IMR-90 (cell line): ENCODE measurements at regions not wholly inside any gene's neighbourhood (a gene's known extent, or its start where the extent isn't known, plus 50 kb on each side); places are given as distances from the start of the nearest gene placed in this dataset.

Source experiments
- ATAC-seq: fragments of 200-7000 bp; cut with Tn5 transposase; 2 replicates; pipeline ENCODE4 v1.9.1; 2020; ENCODE audit warnings: low read depth, mild to moderate bottlenecking, moderate library complexity
- BruUV-seq: library from RNA; stranded (reverse); fragments of 400-500 nt; replicated peaks from 2 replicates; lab custom pipeline; 2021; lab: Mats Ljungman, UMichigan
- CTCF ChIA-PET: fragments of 300-600 bp; formaldehyde crosslinking; extraction: SDS; loops from one replicate; lab custom pipeline; 2021; ENCODE audit warnings: antibody characterized with exemption; lab: Yijun Ruan, JAX
- POLR2A ChIA-PET: fragments of 300-600 bp; sonication (Branson Sonifier 250); formaldehyde crosslinking; loops from one replicate; lab custom pipeline; 2022; ENCODE audit warnings: antibody characterized with exemption; ENCODE audit not compliant: unreplicated experiment; lab: Charles Lee
- DNase-seq: peaks from one replicate; pipeline ENCODE4 v3.0.0; 2013
- H2AFZ ChIP-seq: replicated peaks from 2 replicates; pipeline ENCODE3; 2013; ENCODE audit warnings: low read length, mild to moderate bottlenecking; ENCODE audit not compliant: poor library complexity
- H2AK5ac ChIP-seq: 2 replicates; pipeline ENCODE4 v1.6.1; 2013; ENCODE audit warnings: low read depth, low read length, inconsistent platforms
- H2AK9ac ChIP-seq: replicated peaks from 2 replicates; pipeline ENCODE3; 2013; ENCODE audit warnings: mild to moderate bottlenecking, low read depth, low read length, moderate library complexity; ENCODE audit not compliant: poor library complexity
- H2BK120ac ChIP-seq: 2 replicates; pipeline ENCODE4 v1.6.1; 2013; ENCODE audit warnings: low read depth, low read length, inconsistent platforms
- H2BK15ac ChIP-seq: 3 replicates; pipeline ENCODE4 v1.6.1; 2013; ENCODE audit warnings: low read depth, low read length, inconsistent platforms
- H2BK20ac ChIP-seq: 2 replicates; pipeline ENCODE4 v1.6.1; 2013; ENCODE audit warnings: low read depth, mild to moderate bottlenecking, inconsistent platforms, low read length, moderate library complexity
- H2BK5ac ChIP-seq: 2 replicates; pipeline ENCODE4 v1.6.1; 2013; ENCODE audit warnings: mild to moderate bottlenecking, low read depth, low read length, inconsistent platforms; ENCODE audit not compliant: poor library complexity, severe bottlenecking
- H3K14ac ChIP-seq: replicated peaks from 2 replicates; pipeline ENCODE4 v1.6.1; 2013; ENCODE audit warnings: low read depth, low read length, inconsistent platforms
- H3K18ac ChIP-seq: 2 replicates; pipeline ENCODE4 v1.6.1; 2013; ENCODE audit warnings: low read depth, low read length, control low read depth
- H3K23ac ChIP-seq: 2 replicates; pipeline ENCODE4 v1.6.1; 2013; ENCODE audit warnings: low read depth, low read length, inconsistent platforms
- H3K27ac ChIP-seq: 2 replicates; pipeline ENCODE4 v1.5.1; 2013; ENCODE audit warnings: mild to moderate bottlenecking, control low read depth, low read length; ENCODE audit not compliant: insufficient read depth
- H3K27me3 ChIP-seq: 2 replicates; pipeline ENCODE4 v1.6.1; 2013; ENCODE audit warnings: low read length; ENCODE audit not compliant: control insufficient read depth, insufficient read depth
- H3K36me3 ChIP-seq: 2 replicates; pipeline ENCODE4 v1.6.1; 2013; ENCODE audit warnings: low read length, mixed read lengths; ENCODE audit not compliant: control insufficient read depth, insufficient read depth
- H3K4ac ChIP-seq: 2 replicates; pipeline ENCODE4 v1.6.1; 2013; ENCODE audit warnings: low read depth, low read length, inconsistent platforms
- H3K4me1 ChIP-seq: 2 replicates; pipeline ENCODE4 v1.6.1; 2013; ENCODE audit warnings: low read length, mixed read lengths; ENCODE audit not compliant: control insufficient read depth, insufficient read depth
- H3K4me2 ChIP-seq: 2 replicates; pipeline ENCODE4 v1.6.1; 2013; ENCODE audit warnings: low read depth, mild to moderate bottlenecking, control low read depth, low read length, moderate library complexity
- H3K4me3 ChIP-seq: 2 replicates; pipeline ENCODE4 v1.5.1; 2013; ENCODE audit warnings: low read depth, mild to moderate bottlenecking, control low read depth, low read length, moderate library complexity; ENCODE audit not compliant: insufficient read depth
- H3K56ac ChIP-seq: 2 replicates; pipeline ENCODE4 v1.6.1; 2013; ENCODE audit warnings: low read length, inconsistent platforms; ENCODE audit not compliant: insufficient read depth; ENCODE audit errors: extremely low read depth
- H3K79me1 ChIP-seq, 2 experiments: 2 replicates each; pipeline ENCODE4 v1.6.1; 2013; ENCODE audit warnings: low read length in 2 of 2, inconsistent platforms in 1 of 2, low read depth in 1 of 2
- H3K9ac ChIP-seq: 2 replicates; pipeline ENCODE4 v1.6.1; 2013; ENCODE audit warnings: low read depth, low read length, control low read depth
- H3K9me1 ChIP-seq: 2 replicates; pipeline ENCODE4 v1.6.1; 2013; ENCODE audit warnings: low read length, inconsistent platforms; ENCODE audit not compliant: insufficient read depth
- H3K9me3 ChIP-seq: 2 replicates; pipeline ENCODE4 v1.6.1; 2013; ENCODE audit warnings: low read length; ENCODE audit not compliant: control insufficient read depth, insufficient read depth
- H4K20me1 ChIP-seq: 2 replicates; pipeline ENCODE4 v1.6.1; 2013; ENCODE audit warnings: low read length, inconsistent platforms; ENCODE audit not compliant: insufficient read depth
- H4K5ac ChIP-seq: 2 replicates; pipeline ENCODE4 v1.6.1; 2013; ENCODE audit warnings: mild to moderate bottlenecking, low read depth, low read length, control low read depth
- H4K8ac ChIP-seq, 2 experiments: 2 replicates each; pipeline ENCODE4 v1.6.1; 2013; ENCODE audit warnings: low read depth in 2 of 2, low read length in 2 of 2, control low read depth in 1 of 2, inconsistent platforms in 1 of 2
- H4K91ac ChIP-seq: 2 replicates; pipeline ENCODE4 v1.6.1; 2013; ENCODE audit warnings: low read depth, low read length, inconsistent platforms; ENCODE audit not compliant: insufficient read depth
- BHLHE40 ChIP-seq: fragments of 150-350 bp; IDR thresholded peaks from 2 replicates; pipeline ENCODE4 v1.6.1; 2016; ENCODE audit warnings: mild to moderate bottlenecking, low read depth, low read length
- CEBPB ChIP-seq: IDR thresholded peaks from 2 replicates; pipeline ENCODE4 v1.6.1; 2012; ENCODE audit warnings: low read depth, low read length, improper control_type of control experiment
- CHD1 ChIP-seq: IDR thresholded peaks from 2 replicates; pipeline ENCODE4 v1.6.1; 2012; ENCODE audit warnings: low read depth, low read length, improper control_type of control experiment
- ELK1 ChIP-seq: fragments of 150-350 bp; IDR thresholded peaks from 2 replicates; pipeline ENCODE4 v1.6.1; 2016; ENCODE audit warnings: low read depth, mild to moderate bottlenecking, low read length, moderate library complexity, borderline replicate concordance
- MAZ ChIP-seq: IDR thresholded peaks from 2 replicates; pipeline ENCODE4 v1.6.1; 2012; ENCODE audit warnings: low read depth, mild to moderate bottlenecking, low read length, improper control_type of control experiment, moderate library complexity, borderline replicate concordance
- MXI1 ChIP-seq: IDR thresholded peaks from 2 replicates; pipeline ENCODE4 v1.6.1; 2012; ENCODE audit warnings: low read depth, mild to moderate bottlenecking, low read length, moderate library complexity, borderline replicate concordance
- NFE2L2 ChIP-seq: fragments of 150-350 bp; IDR thresholded peaks from 2 replicates; pipeline ENCODE4 v1.6.1; 2016; ENCODE audit warnings: low read depth, mild to moderate bottlenecking, low read length
- POLR2A ChIP-seq: IDR thresholded peaks from 2 replicates; pipeline ENCODE4 v1.6.1; 2012; ENCODE audit warnings: mild to moderate bottlenecking, low read depth, low read length
- RAD21 ChIP-seq: IDR thresholded peaks from 2 replicates; pipeline ENCODE4 v1.6.1; 2012; ENCODE audit warnings: low read length, improper control_type of control experiment
- RCOR1 ChIP-seq: IDR thresholded peaks from 2 replicates; pipeline ENCODE4 v1.6.1; 2012; ENCODE audit warnings: mild to moderate bottlenecking, low read length, improper control_type of control experiment; ENCODE audit not compliant: insufficient replicate concordance
- RFX5 ChIP-seq: IDR thresholded peaks from 2 replicates; pipeline ENCODE4 v1.8.0; 2012; ENCODE audit warnings: low read depth, mild to moderate bottlenecking, low read length, moderate library complexity
- SMC3 ChIP-seq: fragments of 150-350 bp; IDR thresholded peaks from 2 replicates; pipeline ENCODE4 v1.6.1; 2016; ENCODE audit warnings: low read depth, mild to moderate bottlenecking, antibody characterized with exemption, low read length, moderate library complexity
- USF2 ChIP-seq: fragments of 150-350 bp; IDR thresholded peaks from 2 replicates; pipeline ENCODE4 v1.6.1; 2017; ENCODE audit warnings: mild to moderate bottlenecking, antibody characterized with exemption, low read length, low read depth
- WGBS, 2 experiments: methylation state at CpG; one replicate each; pipeline versions ENCODE4 v1.1.5 to v1.1.7; 2013; ENCODE audit warnings: missing lambda C conversion rate in 2 of 2; ENCODE audit not compliant: insufficient read length in 1 of 2; ENCODE audit errors: extremely low coverage in 2 of 2; 5-methylcytosine and 5-hydroxymethylcytosine counted together
- dilution Hi-C: fragments of 300-500 bp; cut with HindIII; formaldehyde crosslinking; loops from one replicate; pipeline ENCODE4 v1.14.3; 2018; ENCODE audit warnings: low sequenced_read_pairs; ENCODE audit not compliant: unreplicated experiment
- in situ Hi-C: fragments of 300-500 bp; cut with MboI; formaldehyde crosslinking; loops from 3 replicates; pipeline ENCODE4 v1.14.3; 2019; ENCODE audit warnings: low sequenced_read_pairs, inconsistent platforms, mixed read lengths
- intact Hi-C: fragments of 100-400 bp; cut with micrococcal nuclease; formaldehyde crosslinking; loops from 2 replicates; pipeline ENCODE4 v1.10.0; 2022

- Histone ChIP-seq H3K14ac (no peak overlapping the region), H3K9me1 (no peaks in the 10 kb centered on the region), H2BK15ac (no peak overlapping the region), H3K4me2 (no peak overlapping the region), H3K36me3 (no peaks in the 10 kb centered on the region), H2BK20ac (no peak overlapping the region), H2BK5ac (no peak overlapping the region), H3K56ac (no peak overlapping the region), H4K20me1 (no peaks in the 10 kb centered on the region), H4K5ac (no peak overlapping the region), H2AK5ac (no peak overlapping the region), H2AK9ac (no peak overlapping the region), H3K27ac (no peak overlapping the region), H3K18ac (no peak overlapping the region), H2BK120ac (no peak overlapping the region), H4K8ac (no peak overlapping the region), H3K79me1 (no peaks in the 10 kb centered on the region), H3K4me3 (no peak overlapping the region), H3K9me3 (no peaks in the 10 kb centered on the region), H3K23ac (no peak overlapping the region), H3K4me1 (no peaks in the 10 kb centered on the region), H3K4ac (no peak overlapping the region), H3K27me3 (no peaks in the 10 kb centered on the region), H2AFZ (no peak overlapping the region), H3K9ac (no peak overlapping the region), H4K91ac (no peak overlapping the region)
- CTCF ChIA-PET = no interaction called here
- in situ Hi-C loops (no loop called here), dilution Hi-C loops (no loop called here), intact Hi-C loops (no loop called here)
- BruUV-seq = no TSS peak
- WGBS, 2 experiments = no CpG with 5 or more reads among the region's 1 CpG
- TF ChIP-seq BHLHE40 (no peak), POLR2A (no peak), RAD21 (no peak), NFE2L2 (no peak), MAZ (no peak), MXI1 (no peak), USF2 (no peak), ELK1 (no peak), CEBPB (no peak), SMC3 (no peak), RFX5 (no peak), RCOR1 (no peak), CHD1 (no peak)
- ATAC-seq (no peak), DNase-seq (no peak)
- POLR2A ChIA-PET = no interaction called here
Observed at GRCh38 chr3:159473206-159473605, 515.4 kb upstream of the IL12A start.
